ENCODE measurements at regions not wholly inside any gene's neighbourhood (a gene's known extent, or its start where the extent isn't known, plus 50 kb on each side); places are given as distances from the start of the nearest gene placed in this dataset.

DNA sequence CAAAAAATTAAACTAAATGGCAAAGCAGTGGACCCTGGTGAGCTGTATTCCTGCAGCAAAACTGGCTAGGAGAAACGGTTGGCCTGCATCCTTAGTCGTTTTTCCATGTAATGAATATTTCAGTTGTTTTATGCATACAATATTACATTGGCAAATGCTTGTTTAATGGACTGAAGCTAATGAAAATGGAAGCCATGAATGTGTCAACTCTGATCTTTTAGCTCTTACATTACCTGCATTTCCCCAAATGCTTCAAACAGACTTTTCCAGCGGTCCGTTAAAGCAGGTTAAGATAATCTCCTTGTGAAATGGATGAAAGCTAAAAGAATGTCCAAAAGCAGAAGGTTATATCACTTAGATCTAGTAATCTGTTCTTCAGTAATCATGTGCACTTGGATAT, 686.3 kb upstream of the SETBP1 start:
- no peak for DNase-seq

DNA sequence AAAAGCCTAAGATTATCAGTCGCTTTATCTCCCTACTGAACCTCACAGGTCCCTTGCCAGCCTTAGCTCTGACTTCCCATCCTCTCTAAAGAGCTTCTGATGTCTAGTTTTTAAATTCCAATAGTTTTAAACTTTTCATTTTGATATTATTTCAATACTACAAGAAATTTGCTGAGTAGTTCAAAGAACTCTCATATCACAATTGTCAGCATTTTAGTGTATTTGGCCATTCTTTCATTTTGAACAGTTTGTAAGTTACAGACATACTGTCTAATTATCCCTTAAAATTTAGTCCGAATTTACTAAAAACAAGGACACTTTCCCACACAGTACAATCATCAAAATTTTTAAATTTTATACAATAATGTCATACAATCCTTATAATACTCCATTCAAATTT, 666.8 kb upstream of the SETBP1 start:
- no peak for DNase-seq

DNA sequence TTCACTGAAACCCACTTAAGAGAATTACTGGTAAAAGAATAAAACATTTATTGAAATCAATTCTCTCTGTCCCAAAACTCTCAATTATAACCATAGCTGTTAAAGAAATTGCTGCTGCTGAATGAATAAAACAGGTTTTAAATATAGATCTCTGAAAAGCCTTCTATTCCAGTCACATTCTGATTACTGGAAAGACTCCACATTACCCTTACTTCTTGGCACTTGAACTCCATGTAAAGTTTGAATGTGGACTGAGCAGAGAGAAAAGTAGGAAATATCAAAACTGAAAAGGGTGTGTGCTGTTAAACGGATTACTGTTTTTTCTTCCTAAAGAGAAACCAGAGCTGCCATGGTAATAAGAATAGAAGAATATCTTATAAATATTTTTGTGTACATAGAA, 655.3 kb upstream of the SETBP1 start:
- DNase-seq = no peak

DNA sequence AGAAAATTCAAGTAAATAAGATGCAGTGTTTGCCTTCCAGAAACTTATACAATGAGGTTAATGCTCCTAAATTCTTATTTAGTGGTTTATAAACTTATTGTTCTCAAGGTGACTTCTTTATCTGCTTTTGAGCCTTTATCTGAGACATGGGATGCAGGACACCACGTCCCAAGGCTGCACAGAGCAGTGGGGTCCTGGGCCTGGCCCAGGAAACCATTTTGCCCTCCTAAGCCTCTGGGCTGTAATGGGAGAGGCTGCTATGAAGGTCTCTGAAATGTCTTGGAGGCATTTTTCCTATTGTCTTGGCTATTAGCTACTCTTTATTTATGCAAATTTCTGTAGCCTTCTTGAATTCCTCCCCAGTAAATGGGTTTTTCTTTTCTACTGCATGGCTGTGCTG, 652.6 kb upstream of the SETBP1 start:
- DNase-seq = no peak

DNA sequence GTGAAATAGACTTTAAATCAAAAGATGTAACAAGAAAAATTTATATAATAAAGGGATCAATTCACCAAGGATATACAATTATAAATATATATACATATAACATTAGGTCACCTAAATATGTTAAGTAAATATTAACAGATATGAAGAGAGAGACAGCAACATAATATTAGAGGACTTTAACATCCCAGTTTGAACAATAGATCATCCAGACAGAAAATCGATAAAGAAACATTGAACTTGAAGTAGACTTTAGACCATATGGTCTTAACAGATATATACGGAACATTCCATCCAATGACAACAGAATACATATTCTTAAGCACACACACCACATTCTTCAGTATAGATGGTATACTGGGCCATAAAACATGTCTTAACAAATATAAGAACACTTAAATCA, 649.6 kb upstream of the SETBP1 start:
- no peak for DNase-seq

DNA sequence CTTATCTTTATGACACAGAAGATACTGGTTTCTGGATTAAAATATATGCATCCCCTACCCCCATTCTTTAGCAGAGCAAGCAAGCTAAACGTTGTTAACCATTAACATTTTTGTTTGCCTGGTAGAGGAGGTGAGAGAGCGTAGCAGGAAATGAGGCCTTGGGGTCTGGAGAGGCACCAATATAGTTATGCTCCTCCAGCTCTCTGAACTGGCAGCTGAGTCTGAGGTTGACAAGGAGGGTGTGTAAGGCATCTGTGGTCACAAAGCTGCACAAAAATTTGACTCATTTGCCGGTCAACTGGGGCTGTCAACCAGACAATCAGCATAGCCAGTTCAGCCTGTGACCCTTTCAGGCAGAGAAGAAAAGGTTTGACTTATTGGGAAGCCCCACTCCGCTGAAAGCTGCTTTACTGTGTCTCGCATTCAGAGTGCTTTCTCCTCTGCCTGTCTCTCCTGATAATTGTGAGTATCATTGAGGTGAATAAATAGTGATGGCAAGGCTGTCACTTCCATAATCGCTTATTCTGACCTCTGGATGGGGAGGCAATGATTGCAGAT, 647.5 kb upstream of the SETBP1 start:
- no peak for DNase-seq

DNA sequence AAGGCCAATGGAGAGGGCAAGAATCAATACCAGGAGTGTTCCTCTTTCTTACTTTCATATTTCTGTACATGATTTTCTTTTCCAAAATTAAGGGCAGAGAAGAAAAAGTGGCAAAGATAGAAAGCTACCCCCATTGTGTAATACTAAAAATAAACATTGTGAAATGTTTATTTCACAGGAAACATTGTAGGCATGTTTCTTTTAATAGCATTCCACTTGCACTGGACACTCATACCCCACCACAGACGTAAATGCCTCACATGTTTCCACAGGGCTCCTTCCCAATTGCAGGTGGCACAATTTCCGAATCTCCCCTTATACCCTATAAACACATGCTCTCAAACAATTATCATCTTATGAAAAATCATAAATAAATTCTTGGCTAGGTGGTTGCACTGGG, 645.1 kb upstream of the SETBP1 start:
- DNase-seq = no peak

DNA sequence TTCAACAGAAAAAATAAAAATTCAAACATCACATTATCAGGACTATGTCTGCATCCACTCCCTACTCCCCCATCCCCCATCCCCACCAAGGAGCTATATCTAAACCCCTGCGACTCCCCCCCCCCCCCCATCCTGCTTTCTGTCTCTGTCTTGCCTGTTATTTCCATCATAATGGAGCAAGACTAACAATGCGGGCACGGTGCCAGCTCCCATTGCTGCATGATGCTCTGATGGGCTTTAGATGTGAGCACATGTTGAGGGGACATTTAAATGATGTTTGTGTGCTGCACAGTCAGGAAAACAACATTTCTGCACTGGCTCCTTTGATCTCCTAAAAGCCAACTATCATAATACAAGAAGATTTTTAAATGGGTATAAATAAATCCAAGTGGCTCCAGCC, 644.2 kb upstream of the SETBP1 start:
- no peak for DNase-seq

DNA sequence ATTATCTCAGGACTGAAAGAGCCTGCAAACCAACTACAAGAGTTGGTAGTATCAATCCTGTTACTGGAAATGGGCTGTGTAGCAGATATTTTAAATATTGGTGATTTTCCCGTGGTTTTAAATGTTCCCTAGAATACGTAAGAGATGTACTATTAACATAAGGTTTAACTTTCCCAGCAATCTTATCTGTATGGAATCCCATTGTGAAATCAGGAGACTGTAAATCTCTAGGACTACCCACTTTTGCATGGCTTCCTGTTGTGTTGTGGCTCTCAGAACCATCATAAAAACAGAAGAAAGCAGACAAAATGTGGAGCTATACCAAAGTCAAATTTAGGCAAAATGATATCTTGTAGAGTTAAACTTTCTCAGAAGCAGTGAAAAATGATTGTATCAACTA, 641.5 kb upstream of the SETBP1 start:
- DNase-seq = no peak

DNA sequence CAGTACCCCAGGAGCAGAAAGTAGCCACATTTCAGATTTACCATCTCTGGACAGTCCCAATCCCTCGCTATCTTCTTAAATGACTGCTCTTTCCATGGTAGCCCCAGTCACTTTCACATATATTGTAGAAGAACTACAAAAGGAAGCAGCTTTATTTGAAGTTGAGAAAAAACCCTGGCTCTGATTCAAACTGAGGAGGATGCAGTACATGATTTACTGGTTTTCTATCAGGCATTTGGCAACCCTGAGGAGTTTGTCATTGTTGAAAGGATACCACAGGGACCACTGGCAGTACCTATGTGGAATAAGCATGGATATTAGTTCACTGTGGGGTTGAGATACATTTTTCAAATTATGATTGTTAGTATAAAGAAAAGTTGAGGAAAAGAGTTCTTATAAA, 640.9 kb upstream of the SETBP1 start:
- DNase-seq = no peak

DNA sequence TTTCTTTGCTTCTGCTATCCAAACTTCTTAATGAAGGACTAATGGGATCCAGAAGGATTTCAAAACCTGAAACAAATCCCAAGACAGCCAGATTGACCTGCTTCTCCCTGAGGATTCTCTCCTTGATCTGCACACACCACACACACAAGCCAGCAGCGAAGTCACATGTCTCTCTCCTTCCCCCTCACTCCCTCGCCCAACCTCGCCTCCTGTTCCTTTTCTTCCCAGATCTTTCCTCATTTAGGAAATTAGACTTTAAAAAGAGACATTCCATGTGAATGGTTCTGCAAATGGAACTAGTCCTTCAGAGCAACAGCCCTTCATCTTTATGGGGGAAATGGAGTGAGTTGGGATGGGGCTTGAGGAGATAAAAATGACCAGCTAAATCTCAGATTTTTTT, 639.1 kb upstream of the SETBP1 start:
- no peak for DNase-seq

DNA sequence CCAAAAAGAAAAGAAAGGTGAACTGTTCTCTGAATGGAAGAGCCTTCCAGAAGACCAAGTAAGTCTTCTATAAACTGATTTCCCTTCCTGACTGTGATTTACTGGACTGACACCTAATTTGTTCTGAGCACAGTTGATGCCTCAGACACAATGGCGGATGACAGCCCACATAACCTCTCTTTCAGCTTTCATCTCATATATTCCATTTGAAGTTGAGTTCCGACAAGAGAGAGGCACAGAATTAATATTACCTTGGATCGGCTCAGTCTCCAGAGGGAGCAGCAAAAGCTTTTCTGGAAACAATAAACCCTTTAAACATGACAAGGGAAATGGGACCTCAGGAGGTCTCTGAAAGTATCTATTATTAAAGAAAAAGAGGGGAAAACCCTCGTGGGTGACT, 638.7 kb upstream of the SETBP1 start:
- DNase-seq = no peak

DNA sequence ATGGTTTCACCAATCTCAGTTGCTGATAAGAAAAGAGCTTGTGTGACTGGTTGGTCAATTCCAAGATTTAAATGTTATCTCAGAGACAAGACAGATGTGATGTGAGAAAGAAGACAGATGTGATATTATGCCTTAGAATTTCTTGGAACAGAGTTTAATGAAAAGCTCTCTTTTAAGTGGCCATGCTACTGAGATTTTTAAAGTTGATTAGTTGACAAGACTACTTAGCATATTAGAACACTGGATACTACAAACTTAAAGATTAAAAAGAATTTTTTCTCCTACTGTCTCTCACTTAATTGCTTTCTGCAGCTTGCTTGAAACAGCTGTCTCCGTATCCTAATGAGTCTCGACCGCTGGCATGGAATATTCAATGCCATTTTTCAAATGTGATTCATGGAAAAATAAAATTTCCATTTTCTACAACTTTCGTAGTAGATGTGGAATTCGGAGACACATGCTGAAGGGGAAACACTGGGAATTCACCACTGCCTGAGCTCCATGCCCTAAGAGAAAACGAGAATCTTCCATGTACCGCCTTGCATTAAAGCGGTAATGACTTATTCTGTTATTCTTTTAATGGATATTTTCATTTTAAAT, 634.2 kb upstream of the SETBP1 start:
- no peak for DNase-seq

DNA sequence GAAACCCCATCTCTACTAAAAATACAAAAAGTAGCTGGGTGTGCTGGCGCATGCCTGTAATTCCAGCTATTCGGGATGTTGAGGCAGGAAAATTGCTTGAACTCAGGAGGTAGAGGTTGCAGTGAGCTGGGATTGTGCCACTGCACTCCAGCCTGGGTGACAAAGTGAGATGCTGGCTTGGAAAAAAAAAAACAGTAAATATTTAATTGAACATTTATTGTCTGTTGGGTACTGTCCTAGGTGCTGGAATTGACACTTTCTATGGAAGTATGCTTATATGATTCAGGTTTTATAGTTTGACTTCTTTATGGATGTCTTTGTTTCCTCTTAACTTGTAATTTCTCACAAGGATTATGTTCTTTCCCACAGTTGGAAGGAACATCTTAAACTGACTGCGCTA, 633.1 kb upstream of the SETBP1 start:
- DNase-seq = no peak

DNA sequence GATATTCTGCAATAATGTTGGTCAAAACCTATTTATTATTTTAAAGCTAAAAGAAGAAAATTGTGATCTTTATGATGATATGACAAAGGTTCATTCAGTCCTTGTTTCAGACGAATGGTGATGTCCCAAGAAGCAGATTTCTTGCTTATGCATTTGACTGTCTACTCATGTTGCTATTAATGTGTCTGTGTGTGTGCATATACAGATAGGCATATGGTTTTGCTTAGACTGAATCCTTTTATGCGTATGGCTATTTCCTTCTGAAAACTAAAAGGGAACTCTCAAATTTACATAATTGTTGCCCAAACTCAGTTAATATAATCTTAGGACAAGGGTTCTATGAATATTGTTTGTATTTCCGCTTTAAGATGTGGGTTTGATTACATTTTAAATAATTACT, 632.3 kb upstream of the SETBP1 start:
- no peak for DNase-seq

DNA sequence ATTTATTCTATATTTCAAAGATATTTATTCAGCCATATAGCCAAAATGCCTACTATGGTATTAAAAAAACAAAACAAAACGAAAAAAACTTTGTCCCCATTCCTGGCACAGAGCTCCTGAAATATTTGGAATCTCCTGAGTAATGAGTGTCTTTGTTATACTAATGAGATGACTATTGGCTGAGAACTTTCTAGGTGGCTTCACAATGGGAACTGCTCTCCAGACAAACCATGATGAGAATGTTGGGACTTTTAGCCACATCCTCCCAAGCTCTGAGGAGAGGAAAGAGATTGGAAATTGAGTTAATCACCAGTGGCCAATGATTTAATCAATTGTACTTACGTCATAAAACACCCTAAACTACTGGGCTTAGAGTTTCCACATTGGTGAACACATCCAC, 631.8 kb upstream of the SETBP1 start:
- no peak for DNase-seq

DNA sequence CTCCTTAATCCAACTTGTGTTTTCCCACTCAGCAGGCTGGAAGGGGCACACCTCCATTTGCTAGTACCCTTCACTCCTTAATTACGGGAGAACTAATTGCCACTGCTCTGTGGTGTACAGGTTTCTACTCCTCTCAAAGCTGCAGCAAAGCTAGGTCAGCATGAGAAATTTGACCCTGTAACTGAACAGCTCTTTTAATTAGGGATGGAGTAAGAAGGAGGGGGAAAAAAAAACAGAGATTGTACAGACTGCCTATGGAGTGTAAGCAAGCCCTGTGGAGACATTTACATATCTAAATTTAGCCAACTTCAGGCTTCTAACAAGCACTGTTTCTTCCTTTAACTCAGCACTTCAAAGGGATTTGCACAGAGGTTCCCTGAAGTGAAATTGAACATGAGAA, 629.7 kb upstream of the SETBP1 start:
- DNase-seq = no peak

DNA sequence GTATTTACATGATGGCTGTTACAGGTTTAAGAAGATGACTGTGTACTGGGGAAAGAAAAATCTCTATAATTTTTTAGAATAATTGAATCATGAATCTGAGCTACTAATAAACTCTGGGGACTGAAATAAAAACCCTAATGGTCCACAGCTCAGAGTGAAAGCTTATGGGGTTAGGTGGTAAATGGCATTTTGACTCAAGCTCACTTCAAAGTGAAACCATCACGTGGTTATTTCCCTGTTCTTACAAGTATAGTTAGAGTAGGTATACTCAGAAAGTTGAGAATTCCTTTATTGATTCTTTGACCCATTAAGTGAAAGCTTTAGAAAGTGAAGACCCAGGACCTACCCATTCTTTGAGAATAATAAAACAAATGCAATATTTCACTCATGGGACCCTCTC, 626.2 kb upstream of the SETBP1 start:
- DNase-seq = no peak

DNA sequence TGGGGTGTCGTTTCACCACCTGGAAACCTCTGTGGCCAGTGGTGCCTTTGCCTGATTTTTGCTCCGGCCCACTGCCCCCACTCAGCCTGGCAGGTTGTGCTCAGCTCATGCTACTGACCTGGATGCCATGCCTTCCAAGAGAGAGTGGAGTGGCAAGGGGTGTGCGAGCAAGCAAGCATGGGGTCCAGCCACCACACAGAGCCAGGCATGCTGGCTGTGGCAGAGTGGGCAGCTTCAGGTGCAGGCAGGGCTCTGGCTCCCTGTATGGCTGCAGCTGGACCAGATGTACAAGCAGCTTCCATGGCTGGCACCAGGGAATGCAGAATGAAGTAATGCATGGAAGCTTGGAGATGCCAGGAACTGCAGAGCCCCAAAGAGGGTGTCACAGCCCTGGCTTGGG, 620.5 kb upstream of the SETBP1 start:
- no peak for DNase-seq

DNA sequence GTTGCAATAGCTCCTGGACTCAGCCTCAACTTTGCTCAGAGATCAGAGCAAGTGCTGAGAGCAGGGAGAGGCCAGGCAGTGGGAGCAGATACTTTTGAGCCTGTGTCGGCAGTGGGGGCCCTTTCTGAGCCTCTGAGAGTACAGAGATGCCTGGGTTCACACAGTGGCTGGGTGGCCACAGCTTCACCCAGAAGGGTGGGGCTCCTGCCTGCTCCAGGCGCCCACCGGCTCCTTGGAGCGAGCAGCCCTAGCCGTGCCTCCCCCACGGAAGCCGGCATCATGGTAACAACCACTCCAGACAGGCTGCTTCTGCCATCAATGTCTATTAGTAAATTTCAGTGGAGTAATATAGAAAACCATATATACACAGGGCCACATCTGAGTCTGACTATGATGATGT, 619.2 kb upstream of the SETBP1 start:
- DNase-seq = no peak

DNA sequence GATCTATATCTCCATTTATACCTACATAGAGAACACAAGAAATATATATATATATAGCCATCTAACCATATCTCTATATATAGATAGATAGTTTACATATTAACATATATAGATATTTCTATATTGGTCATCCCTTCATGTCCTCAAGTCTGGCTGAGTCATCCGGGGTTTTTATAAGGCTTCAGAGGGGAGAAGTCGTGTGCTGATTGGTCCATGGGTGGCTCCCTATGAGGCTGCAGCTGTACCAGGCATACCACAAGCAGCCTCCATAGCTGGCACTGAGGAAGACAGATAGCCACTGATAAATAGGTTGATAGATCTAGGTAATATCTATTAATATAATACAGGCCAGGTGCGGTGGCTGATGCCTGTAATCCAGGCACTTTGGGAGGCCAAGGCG, 618.3 kb upstream of the SETBP1 start:
- no peak for DNase-seq

DNA sequence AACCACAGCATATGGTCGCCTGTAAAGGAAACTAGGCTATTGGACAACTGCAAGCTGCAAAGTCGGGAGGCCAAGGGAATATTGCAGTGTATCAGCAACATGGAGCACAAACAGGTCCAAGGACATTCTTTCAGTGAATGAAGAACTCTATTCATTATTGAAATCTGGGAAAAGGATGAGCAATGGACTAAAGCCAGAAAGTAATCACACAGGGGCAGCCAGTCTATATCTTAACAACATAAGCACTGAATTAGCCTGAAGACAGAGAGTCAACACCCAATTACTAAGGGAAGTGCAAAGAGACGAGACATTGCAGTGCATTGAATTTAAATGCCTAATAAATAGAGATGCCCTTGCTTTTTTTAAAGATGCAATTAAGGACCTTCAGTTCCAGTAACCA, 615.5 kb upstream of the SETBP1 start:
- no peak for DNase-seq

DNA sequence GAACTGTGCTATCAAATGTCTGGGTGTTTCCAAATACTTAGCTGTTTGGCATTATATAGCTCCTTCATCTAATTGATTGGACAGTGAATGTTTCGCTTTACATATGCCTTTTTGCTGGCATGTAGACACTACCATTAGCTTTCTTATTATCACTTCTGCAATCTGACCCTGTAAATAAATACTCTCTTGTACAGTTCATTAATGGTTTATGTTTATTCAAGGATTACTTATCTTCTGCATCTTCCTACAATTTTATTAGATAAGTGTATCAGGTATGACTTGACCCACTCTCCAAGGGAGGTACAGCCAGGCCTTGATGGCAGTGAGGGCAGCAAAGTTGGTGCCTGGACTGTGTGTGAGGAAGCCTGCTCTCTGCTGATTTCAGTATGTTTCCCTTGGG, 614.1 kb upstream of the SETBP1 start:
- no peak for DNase-seq

DNA sequence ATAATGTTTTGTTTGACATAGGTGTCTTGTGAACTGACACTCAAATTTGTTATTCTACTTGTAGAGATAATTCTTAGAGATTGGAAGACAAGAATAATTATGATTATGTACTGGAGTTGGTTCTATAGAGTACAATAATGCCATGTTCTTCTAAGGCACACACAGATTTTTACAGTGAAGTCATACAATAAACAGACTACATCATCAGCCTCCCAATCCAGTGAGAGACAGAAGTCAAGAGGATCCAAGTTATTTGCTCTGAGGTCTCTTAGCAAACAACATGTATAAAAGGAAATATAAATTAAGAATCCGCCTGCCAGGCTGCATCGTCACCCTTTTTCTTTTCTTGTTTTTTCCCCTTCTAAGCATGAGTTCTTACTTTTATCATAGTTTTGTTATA, 613.5 kb upstream of the SETBP1 start:
- no peak for DNase-seq

DNA sequence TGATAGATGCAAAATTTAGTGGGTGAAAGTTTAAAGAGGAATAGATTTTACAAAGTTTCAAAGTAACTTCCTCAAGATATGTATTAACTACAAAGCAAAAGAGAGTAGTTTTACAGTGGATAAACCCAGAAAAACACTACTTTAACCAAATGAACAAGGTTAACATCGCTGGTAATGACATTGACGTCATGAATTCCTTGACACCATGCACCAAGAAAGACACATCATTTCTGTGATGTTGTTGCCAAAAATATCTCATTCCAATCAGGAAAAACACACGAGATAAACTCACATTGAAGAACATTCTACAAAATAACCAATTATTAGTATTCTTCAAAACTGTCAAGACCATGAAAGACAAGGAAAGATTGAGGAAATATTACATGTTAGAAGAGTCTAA, 605.6 kb upstream of the SETBP1 start:
- DNase-seq = no peak

DNA sequence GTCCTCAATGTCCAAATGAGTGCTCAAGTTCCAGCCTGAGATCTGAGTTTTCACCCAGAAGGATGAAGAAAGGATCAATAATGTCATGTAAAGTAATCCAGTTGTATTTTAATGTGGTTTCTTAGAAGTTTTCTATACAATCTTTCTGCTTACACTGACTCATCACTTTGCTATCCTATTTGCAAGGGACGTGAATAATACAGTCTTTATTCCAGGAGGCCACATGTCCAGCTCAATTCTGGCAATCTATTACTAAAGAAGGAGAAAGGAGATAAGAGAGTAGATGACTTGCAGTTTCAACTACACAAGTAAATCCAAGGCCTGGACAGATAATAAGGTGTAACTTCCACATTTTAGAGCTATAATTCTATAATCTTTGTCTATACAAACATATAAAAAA, 601.1 kb upstream of the SETBP1 start:
- no peak for DNase-seq

Data from stimulated activated CD4-positive, alpha-beta T cell treated with anti-CD3 and anti-CD28 coated beads, Interleukin-1b, Interleukin-23, amount 100 ng/mL, for 48 hours (primary cell).